ENCODE measurements at regions not wholly inside any gene's neighbourhood (a gene's known extent, or its start where the extent isn't known, plus 50 kb on each side); places are given as distances from the start of the nearest gene placed in this dataset.
A peak's percentile ranks its signal among the peaks of the same experiment; 100 is the strongest.

DNA sequence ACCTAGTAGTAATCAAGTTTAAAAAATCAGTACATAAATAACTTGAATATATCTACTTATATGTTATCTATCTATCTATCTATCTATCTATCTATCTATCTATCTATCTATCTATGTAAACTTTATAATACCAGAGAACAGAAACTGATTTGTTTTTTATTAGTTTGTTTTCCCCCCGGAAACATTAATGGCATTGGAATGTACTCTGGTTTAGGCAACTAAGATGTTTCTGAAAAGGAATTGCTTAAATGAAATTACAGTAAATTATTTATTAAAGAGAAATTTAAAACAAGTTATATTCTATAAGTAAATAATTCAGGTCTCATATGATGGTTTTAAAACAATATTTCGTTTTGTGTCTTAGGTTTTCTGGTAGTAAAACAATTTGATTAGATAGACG is 681.0 kb upstream of the ADAMTS5 start:
- Histone ChIP-seq H3K4me3 (no peak overlapping the region), H3K4me1 (ENCODE audit: low read depth) (no peaks in the 10 kb centered on the region), H3K27me3 (no peaks in the 10 kb centered on the region), H3K36me3 (no peaks in the 10 kb centered on the region), H3K27ac (no peak overlapping the region), H3K9me3 (ENCODE audit: low read depth) (no peaks in the 10 kb centered on the region)
- DNase-seq (ENCODE audit: low read depth in 1 of 2, low spot score in 1 of 2), result no peak
- TF ChIP-seq, protein P1, sequence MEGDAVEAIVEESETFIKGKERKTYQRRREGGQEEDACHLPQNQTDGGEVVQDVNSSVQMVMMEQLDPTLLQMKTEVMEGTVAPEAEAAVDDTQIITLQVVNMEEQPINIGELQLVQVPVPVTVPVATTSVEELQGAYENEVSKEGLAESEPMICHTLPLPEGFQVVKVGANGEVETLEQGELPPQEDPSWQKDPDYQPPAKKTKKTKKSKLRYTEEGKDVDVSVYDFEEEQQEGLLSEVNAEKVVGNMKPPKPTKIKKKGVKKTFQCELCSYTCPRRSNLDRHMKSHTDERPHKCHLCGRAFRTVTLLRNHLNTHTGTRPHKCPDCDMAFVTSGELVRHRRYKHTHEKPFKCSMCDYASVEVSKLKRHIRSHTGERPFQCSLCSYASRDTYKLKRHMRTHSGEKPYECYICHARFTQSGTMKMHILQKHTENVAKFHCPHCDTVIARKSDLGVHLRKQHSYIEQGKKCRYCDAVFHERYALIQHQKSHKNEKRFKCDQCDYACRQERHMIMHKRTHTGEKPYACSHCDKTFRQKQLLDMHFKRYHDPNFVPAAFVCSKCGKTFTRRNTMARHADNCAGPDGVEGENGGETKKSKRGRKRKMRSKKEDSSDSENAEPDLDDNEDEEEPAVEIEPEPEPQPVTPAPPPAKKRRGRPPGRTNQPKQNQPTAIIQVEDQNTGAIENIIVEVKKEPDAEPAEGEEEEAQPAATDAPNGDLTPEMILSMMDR (IDR thresholded peaks at IDR 0.05; ENCODE audit: low read depth, low read length), result no peak

DNA sequence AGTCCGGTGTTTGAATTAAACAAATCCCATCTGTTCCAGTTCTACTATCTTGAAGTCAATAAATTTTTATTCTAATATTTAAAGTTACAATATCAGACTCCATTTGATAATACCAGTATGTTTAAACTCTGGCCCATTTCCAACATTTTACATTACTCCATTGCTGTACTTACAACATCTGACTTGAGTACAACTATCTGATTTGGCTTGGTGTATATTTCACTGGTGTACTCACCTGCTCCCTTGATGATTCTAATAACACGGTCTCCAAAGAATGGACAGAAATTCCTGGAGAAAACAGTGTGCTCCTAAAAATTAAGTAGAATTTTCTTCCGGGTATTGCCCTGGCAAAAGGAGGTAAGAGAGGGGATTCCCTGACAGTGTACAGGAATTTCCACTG is 680.5 kb upstream of the ADAMTS5 start:
- DNase-seq (ENCODE audit: low read depth in 1 of 2, low spot score in 1 of 2), result peak in 1 of 2 donors; percentile 14
- Histone ChIP-seq H3K4me1 (ENCODE audit: low read depth) (no peaks in the 10 kb centered on the region), H3K27ac (no peak overlapping the region), H3K36me3 (no peaks in the 10 kb centered on the region), H3K9me3 (ENCODE audit: low read depth) (no peaks in the 10 kb centered on the region), H3K27me3 (no peaks in the 10 kb centered on the region), H3K4me3 (no peak overlapping the region)
- TF ChIP-seq, protein P1 (IDR thresholded peaks at IDR 0.05; ENCODE audit: low read depth, low read length), result no peak

DNA sequence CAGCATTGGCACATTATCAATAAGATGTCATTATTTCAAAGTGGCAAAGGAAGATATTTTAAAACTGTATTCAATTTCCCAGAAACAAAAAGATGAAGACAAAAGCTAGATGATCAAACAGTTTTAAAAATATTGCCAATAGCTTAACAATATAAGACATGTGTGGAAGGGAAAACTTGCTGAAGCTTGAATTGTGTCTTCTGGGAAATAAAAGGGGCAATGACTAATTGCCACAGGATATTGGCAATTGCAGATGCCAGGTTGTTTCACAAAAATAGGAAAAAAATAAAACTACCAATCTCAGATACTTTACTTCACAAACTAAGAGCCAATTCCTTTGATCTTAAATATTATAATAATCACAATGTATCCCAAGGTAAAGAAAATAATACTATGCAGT is 679.8 kb upstream of the ADAMTS5 start:
- H3K4me3 ChIP-seq, result no peak overlapping the region
- no peaks in the 10 kb centered on the region for H3K27me3 ChIP-seq
- no peaks in the 10 kb centered on the region for H3K36me3 ChIP-seq
- H3K9me3 ChIP-seq (ENCODE audit: low read depth), result no peaks in the 10 kb centered on the region
- no peak overlapping the region for H3K27ac ChIP-seq
- H3K4me1 ChIP-seq (ENCODE audit: low read depth), result no peaks in the 10 kb centered on the region
- TF ChIP-seq, protein P1 (IDR thresholded peaks at IDR 0.05; ENCODE audit: low read depth, low read length), result no peak
- DNase-seq (ENCODE audit: low read depth in 1 of 2, low spot score in 1 of 2), result no peak

DNA sequence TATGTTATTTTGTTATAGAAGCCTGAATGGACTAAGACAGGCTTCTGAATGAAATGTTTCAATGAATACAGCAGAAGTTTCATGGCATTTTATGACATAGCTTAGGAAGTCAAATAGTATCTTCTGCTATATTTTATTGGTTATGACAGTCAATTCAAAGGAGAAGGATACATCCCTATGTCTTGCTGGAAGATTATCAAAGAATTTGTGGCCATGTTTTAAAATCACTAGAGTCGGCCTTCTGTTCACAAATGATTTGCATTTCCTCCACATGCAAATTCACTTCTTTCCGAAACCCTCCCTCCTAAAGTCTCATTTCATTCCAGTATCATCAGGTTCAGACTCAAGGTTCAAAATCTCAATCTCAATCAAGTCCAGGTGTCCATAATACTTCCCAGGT is 679.2 kb upstream of the ADAMTS5 start:
- Histone ChIP-seq H3K9me3 (ENCODE audit: low read depth) (no peaks in the 10 kb centered on the region), H3K4me3 (no peak overlapping the region), H3K27me3 (no peaks in the 10 kb centered on the region), H3K36me3 (no peaks in the 10 kb centered on the region), H3K4me1 (ENCODE audit: low read depth) (no peaks in the 10 kb centered on the region), H3K27ac (no peak overlapping the region)
- TF ChIP-seq, protein P1 (IDR thresholded peaks at IDR 0.05; ENCODE audit: low read depth, low read length), result no peak
- no peak for DNase-seq (ENCODE audit: low read depth in 1 of 2, low spot score in 1 of 2)

DNA sequence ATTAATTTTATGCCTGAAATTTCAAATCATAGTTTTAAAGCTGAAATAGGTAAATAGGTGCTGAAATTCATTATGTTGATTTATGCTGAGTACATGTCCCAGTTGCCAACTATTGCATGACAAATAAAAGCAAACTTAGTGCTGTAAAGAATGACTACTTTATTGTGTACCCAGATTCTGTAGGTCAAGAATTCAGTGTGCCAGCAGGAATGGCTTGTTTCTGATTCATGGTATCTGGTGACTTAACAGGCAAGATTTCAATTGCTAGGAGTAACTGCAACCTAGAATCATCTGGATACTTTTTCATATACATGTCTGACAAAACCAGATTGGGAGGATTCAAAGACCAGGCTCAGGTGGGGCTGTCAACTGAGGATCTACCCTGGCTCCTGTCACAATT is 678.4 kb upstream of the ADAMTS5 start:
- Histone ChIP-seq H3K27me3 (no peaks in the 10 kb centered on the region), H3K36me3 (no peaks in the 10 kb centered on the region), H3K27ac (no peak overlapping the region), H3K4me3 (no peak overlapping the region), H3K4me1 (ENCODE audit: low read depth) (no peaks in the 10 kb centered on the region), H3K9me3 (ENCODE audit: low read depth) (no peaks in the 10 kb centered on the region)
- no peak for DNase-seq (ENCODE audit: low read depth in 1 of 2, low spot score in 1 of 2)
- TF ChIP-seq, protein P1 (IDR thresholded peaks at IDR 0.05; ENCODE audit: low read depth, low read length), result no peak

DNA sequence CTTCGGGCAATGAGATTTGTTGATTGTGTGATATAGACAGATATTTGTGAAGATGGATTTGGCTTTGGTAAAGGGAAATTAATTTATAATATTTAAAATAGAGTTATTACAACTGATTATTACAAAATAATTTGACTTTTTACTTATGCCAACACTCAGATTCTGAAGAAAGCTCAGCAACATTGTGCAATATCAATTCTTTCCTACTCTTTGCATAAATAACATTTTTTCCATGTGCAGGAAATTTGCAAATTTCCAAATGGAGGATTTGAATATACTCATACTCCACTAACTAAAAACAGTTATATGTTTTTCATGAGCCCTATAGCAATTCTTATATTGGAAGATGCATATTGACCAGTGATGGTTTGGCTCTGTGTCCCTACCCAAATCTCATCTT is 676.4 kb upstream of the ADAMTS5 start:
- Histone ChIP-seq H3K4me1 (ENCODE audit: low read depth) (no peaks in the 10 kb centered on the region), H3K9me3 (ENCODE audit: low read depth) (no peaks in the 10 kb centered on the region), H3K4me3 (no peak overlapping the region), H3K27me3 (no peaks in the 10 kb centered on the region), H3K36me3 (no peaks in the 10 kb centered on the region), H3K27ac (no peak overlapping the region)
- DNase-seq (ENCODE audit: low read depth in 1 of 2, low spot score in 1 of 2), result no peak
- TF ChIP-seq, protein P1 (IDR thresholded peaks at IDR 0.05; ENCODE audit: low read depth, low read length), result no peak
